ENCODE measurements at regions not wholly inside any gene's neighbourhood (a gene's known extent, or its start where the extent isn't known, plus 50 kb on each side); places are given as distances from the start of the nearest gene placed in this dataset.
"Not testable (repeated sequence)": the region's sequence is repeated elsewhere in the genome, so short reads cannot be mapped to it uniquely, and the experiment has no call there.

DNA sequence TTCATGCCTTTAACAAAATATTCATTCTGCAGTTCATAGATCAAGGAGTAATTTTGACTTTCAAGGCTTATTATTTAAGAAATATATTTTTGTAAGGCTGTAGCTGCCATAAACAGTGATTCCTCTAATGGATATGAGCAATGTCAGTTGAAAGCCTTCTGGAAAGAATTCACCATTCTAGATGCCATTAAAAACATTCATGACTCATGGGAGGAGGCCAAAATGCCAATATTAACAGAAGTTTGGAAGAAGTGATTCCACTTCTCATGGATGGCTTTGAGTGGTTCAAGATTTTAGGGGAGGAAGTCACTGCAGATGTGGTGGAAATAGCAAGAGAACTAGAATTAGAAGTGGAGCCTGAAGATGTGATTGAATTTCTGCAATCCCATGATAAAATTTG is 229.1 kb downstream of the DEPDC1B start:
- TF ChIP-seq, protein P1, sequence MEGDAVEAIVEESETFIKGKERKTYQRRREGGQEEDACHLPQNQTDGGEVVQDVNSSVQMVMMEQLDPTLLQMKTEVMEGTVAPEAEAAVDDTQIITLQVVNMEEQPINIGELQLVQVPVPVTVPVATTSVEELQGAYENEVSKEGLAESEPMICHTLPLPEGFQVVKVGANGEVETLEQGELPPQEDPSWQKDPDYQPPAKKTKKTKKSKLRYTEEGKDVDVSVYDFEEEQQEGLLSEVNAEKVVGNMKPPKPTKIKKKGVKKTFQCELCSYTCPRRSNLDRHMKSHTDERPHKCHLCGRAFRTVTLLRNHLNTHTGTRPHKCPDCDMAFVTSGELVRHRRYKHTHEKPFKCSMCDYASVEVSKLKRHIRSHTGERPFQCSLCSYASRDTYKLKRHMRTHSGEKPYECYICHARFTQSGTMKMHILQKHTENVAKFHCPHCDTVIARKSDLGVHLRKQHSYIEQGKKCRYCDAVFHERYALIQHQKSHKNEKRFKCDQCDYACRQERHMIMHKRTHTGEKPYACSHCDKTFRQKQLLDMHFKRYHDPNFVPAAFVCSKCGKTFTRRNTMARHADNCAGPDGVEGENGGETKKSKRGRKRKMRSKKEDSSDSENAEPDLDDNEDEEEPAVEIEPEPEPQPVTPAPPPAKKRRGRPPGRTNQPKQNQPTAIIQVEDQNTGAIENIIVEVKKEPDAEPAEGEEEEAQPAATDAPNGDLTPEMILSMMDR (conservative IDR thresholded peaks at IDR 0.05), result no peak
- no peak overlapping the region for H3K27ac ChIP-seq

DNA sequence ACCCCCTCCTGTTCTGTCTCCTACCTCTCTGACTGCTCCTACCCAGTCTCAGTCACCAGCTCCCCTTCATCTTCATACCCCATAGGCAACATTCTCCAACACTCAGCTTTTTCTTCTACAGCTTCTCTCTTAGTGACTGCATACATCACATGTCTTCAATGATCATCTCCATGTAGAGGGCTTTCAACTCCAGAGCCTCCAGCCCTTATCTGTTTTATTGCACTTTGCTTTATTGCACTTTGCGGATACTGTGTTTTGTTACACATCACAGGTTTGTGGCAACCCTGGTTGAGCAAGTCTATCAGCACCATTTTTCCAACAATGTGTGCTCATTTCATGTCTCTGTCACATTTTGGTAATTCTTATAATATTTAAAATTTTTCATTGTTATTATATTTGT is 230.7 kb downstream of the DEPDC1B start:
- H3K27ac ChIP-seq, result no peak overlapping the region
- TF ChIP-seq, protein P1 (conservative IDR thresholded peaks at IDR 0.05), result no peak

DNA sequence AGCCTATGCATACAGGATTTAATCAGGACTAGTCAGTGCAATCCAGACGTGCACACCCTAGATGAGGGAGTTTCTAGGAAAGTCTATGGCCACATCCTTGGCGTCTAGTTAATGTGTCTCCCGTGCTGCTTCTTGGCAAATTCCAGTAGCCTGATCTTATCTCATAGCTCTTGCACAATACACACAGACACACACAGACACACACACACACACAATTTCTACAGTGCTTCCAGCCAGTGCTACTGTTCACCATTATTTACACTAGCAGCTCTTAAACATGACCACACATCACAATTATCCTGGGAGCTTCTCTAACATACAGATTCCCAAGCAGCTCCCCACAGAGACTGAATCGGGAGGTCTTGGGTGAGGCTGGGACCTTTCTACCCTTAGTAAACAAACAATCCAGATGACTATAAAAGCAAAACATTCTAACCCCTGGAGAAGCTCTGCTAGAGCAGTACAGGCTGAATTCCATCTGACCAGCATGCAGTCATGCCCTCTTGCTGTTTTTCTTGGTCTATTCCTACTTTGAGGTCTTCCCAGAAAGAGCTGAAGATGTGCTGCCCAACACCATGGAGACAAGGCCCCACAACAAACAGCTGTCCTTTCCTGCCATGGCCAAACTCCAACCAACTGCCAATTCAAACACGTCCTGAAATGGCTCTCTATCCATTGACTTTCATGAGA is 236.6 kb downstream of the DEPDC1B start:
- TF ChIP-seq, protein P1 (conservative IDR thresholded peaks at IDR 0.05), result no peak
- peak overlapping the region; percentile 58 for H3K27ac ChIP-seq

DNA sequence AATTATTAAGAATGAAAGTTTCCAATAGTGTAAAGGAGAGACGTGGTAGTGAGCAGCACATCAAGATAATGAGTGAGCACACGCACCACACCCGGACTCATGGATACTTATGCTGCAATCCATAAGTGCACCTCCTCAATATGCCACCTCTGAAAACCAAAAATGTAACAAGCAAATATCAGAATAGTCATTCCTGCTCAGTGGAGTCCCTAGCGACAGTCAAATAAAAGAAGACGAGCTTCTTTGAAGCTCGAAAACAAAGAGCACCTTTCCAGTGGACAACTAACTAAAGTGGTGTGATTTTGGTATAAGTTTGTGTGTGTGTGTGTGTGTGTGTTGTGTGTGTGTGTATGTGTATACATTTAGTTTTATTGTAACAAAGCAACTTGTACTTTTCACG is 241.3 kb downstream of the DEPDC1B start:
- H3K27ac ChIP-seq, result no peak overlapping the region
- TF ChIP-seq, protein P1 (conservative IDR thresholded peaks at IDR 0.05), result no peak

DNA sequence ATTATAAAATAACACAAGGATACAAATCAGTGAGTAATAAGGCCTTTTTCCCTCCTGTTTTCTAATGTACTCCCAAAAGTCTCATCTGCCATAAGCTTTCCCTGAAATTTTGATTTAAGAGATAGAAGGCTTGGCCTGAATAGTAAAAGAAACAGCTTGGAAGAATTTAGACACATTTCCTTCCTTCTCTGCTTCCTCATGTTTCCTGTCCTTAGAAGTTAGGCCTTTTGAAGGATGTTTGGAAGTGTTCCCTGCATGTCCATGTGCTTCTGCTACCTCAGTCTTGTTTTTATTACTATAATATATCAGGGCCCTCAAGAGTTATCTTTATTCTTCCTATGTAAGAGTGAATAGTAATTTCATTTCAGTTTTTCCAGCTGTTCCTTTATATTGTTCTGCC is 242.7 kb downstream of the DEPDC1B start:
- no peak overlapping the region for H3K27ac ChIP-seq
- TF ChIP-seq, protein P1 (conservative IDR thresholded peaks at IDR 0.05), result no peak

DNA sequence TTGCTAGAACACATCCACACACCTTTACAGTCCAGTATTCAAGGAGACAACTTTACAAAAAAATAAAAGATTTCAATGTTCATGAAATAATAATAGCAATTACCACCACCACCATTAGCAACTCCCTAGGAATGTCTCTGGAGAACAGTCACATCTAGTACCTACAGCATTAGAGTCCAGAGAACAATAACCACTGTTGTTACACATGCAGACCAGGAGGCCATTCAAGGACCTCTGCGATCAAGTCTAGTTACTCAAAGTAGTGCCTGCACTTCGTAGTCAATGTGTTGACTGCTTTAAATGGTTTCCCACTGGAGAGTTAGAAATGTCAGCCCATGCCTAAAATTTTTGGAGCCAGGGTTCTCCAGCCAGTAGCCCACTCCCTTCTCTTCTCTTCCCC is 244.4 kb downstream of the DEPDC1B start:
- H3K27ac ChIP-seq, result no peak overlapping the region
- TF ChIP-seq, protein P1 (conservative IDR thresholded peaks at IDR 0.05), result no peak

DNA sequence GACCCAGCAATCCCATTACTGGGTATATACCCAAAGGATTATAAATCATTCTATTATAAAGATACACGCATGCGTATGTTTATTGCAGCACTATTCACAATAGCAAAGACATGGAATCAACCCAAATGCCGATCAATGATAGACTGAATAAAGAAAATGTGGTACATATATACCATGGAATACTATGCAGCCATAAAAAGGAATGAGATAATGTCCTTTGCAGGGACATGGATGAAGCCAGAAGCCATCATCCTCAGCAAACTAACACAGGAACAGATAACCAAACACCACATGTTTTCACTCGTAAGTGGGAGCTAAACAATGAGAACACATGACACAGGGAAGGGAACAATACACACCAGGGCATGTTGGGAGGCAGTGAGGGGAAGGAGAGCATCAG is 245.7 kb downstream of the DEPDC1B start:
- H3K27ac ChIP-seq, result not testable (repeated sequence)

DNA sequence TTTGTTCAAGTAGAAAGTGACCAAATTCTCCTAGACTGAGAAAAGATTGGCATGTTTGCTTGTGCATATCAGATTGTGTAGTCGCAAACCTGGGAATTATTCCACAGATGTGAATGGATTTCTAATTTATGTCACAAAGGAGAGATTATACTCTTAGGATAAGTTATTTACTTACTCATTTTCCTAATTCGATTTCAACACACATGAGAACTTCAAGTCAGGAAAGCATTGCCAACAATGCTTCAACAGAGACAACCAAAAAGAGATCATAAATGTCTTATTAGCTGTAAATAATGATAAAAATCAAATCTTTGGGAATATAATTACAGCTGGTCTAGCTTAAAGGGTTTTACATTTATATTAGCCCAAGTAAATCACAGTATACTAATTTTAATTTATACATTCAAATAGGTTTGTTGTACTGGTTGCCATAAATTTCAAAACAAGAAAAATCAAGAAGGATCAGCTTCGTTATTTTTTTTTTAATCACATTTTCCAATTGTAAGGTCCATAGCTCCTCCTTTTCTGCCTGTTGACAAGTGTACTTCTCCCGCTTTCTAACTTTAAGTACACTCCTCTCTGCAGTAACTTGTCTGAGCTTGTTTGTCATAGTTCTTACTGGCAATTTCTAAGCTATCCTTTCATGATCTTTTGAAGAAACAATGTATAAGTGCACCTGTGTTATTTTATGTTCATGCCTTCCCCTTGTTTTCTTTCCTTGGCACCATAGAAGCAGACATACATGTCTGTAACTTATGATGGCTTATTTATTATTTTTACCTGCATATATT is 246.6 kb downstream of the DEPDC1B start:
- TF ChIP-seq, protein P1 (conservative IDR thresholded peaks at IDR 0.05), result no peak

More for the DNA sequence above, 246.6 kb downstream of the DEPDC1B start:
- peak overlapping the region; percentile 1; the same call in 1 of the 2 replicates for H3K27ac ChIP-seq

Measured in VCaP (cell line).